ENCODE measurements at regions not wholly inside any gene's neighbourhood (a gene's known extent, or its start where the extent isn't known, plus 50 kb on each side); places are given as distances from the start of the nearest gene placed in this dataset.

- no peak for DNase-seq
Observed at GRCh38 chr2:236693531-236693930, 123.9 kb downstream of the ACKR3 start.

- no peak for DNase-seq
Observed at GRCh38 chr2:236694146-236694888, 124.7 kb downstream of the ACKR3 start.

GRCh38 chr2:236696834-236697233 lies 127.2 kb downstream of the ACKR3 start:
- DNase-seq = no peak

GRCh38 chr2:236698016-236698627 lies 128.5 kb downstream of the ACKR3 start:
- DNase-seq = no peak

- no peak for DNase-seq
Observed at GRCh38 chr2:236700703-236701102, 131.1 kb downstream of the ACKR3 start.

- DNase-seq = no peak
Observed at GRCh38 chr2:236702657-236703372, 133.2 kb downstream of the ACKR3 start.

GRCh38 chr2:236703373-236703709 lies 133.7 kb downstream of the ACKR3 start:
- DNase-seq = no peak

- DNase-seq = no peak
Observed at GRCh38 chr2:236703906-236704305, 134.3 kb downstream of the ACKR3 start.

- DNase-seq = no peak
Observed at GRCh38 chr2:236704887-236705286, 135.3 kb downstream of the ACKR3 start.

- no peak for DNase-seq
Observed at GRCh38 chr2:236705295-236706105, 135.9 kb downstream of the ACKR3 start.

- DNase-seq = no peak
Observed at GRCh38 chr2:236706288-236706687, 136.7 kb downstream of the ACKR3 start.

GRCh38 chr2:236706803-236707202 lies 137.2 kb downstream of the ACKR3 start:
- DNase-seq = no peak

GRCh38 chr2:236711440-236711839 lies 141.8 kb downstream of the ACKR3 start:
- no peak for DNase-seq

- no peak for DNase-seq
Observed at GRCh38 chr2:236712304-236712703, 142.7 kb downstream of the ACKR3 start.

GRCh38 chr2:236712961-236713673 lies 143.5 kb downstream of the ACKR3 start:
- no peak for DNase-seq

GRCh38 chr2:236714080-236714479 lies 144.5 kb downstream of the ACKR3 start:
- no peak for DNase-seq

GRCh38 chr2:236715077-236715476 lies 145.5 kb downstream of the ACKR3 start:
- no peak for DNase-seq

- no peak for DNase-seq
Observed at GRCh38 chr2:236715491-236715961, 145.9 kb downstream of the ACKR3 start.

- DNase-seq = no peak
Observed at GRCh38 chr2:236717120-236717519, 147.5 kb downstream of the ACKR3 start.

GRCh38 chr2:236717729-236718128 lies 148.1 kb downstream of the ACKR3 start:
- no peak for DNase-seq

GRCh38 chr2:236718207-236718992 lies 148.8 kb downstream of the ACKR3 start:
- DNase-seq = no peak

- no peak for DNase-seq
Observed at GRCh38 chr2:236719192-236719635, 149.6 kb downstream of the ACKR3 start.

Measured in stimulated activated CD4-positive, alpha-beta T cell treated with anti-CD3 and anti-CD28 coated beads, Interleukin-4, amount 100 ng/mL, for 4 hours (primary cell).